Lung (tissue), 11 donors: ENCODE measurements at regions not wholly inside any gene's neighbourhood (a gene's known extent, or its start where the extent isn't known, plus 50 kb on each side); places are given as distances from the start of the nearest gene placed in this dataset.
"Not testable (repeated sequence)": the region's sequence is repeated elsewhere in the genome, so short reads cannot be mapped to it uniquely, and the experiment has no call there.

ENCODE experiments used
- ATAC-seq: fragments of 200-7000 bp; cut with Tn5 transposase; one replicate; pipeline ENCODE4 v1.9.1; 2020; ENCODE audit warnings: moderate number of reproducible peaks; ENCODE audit not compliant: insufficient read depth, low FRiP score
- DNase-seq, 3 donors: peaks; one replicate each; pipeline ENCODE4 v3.0.0-alpha.2; 2013 to 2017
- H3K27ac ChIP-seq, 2 donors: one replicate each; pipeline ENCODE4 v1.5.1; 2013; ENCODE audit warnings: mild to moderate bottlenecking in 2 of 2, moderate library complexity in 2 of 2, control low read depth in 1 of 2, inconsistent platforms in 1 of 2, low read depth in 1 of 2, low read length in 1 of 2
- H3K27me3 ChIP-seq, 3 donors: one replicate each; pipeline ENCODE4 v1.5.1; 2013; ENCODE audit warnings: low read length in 2 of 3; ENCODE audit not compliant: control insufficient read depth in 3 of 3, insufficient read depth in 3 of 3
- H3K36me3 ChIP-seq, 4 donors: one replicate each; pipeline ENCODE4 v1.5.1; 2013; ENCODE audit warnings: low read length in 4 of 4, mild to moderate bottlenecking in 1 of 4, moderate library complexity in 1 of 4; ENCODE audit not compliant: control insufficient read depth in 4 of 4, insufficient read depth in 4 of 4
- H3K4me1 ChIP-seq, 5 donors: one replicate each; pipeline ENCODE4 v1.5.1; 2013; ENCODE audit warnings: low read length in 5 of 5, mild to moderate bottlenecking in 2 of 5, moderate library complexity in 1 of 5; ENCODE audit not compliant: control insufficient read depth in 5 of 5, insufficient read depth in 5 of 5
- H3K4me3 ChIP-seq: one replicate; pipeline ENCODE4 v1.5.1; 2013; ENCODE audit warnings: mild to moderate bottlenecking, control low read depth, moderate library complexity
- H3K9ac ChIP-seq, 2 donors: one replicate each; pipeline ENCODE4 v1.5.1; 2013; ENCODE audit warnings: low read length in 2 of 2, control low read depth in 1 of 2; ENCODE audit not compliant: insufficient read depth in 1 of 2
- H3K9me3 ChIP-seq, 4 donors: one replicate each; pipeline ENCODE4 v1.5.1; 2013; ENCODE audit warnings: low read length in 3 of 4, mild to moderate bottlenecking in 1 of 4, moderate library complexity in 1 of 4; ENCODE audit not compliant: control insufficient read depth in 4 of 4, insufficient read depth in 3 of 4
- WGBS, 2 donors: extraction: QIAGEN DNeasy Blood & Tissue Kit; methylation state at CpG; one replicate each; pipeline ENCODE4 v1.1.7; 2013; 5-methylcytosine and 5-hydroxymethylcytosine counted together
- TF ChIP-seq, protein P1 (sequence below): IDR thresholded peaks from 2 replicates; pipeline ENCODE4 v1.5.1; 2012; ENCODE audit warnings: mild to moderate bottlenecking; ENCODE audit errors: control extremely low read depth, extremely low read depth
- donor health status: control.
- donor health status: control.
- donor health status: Bipolar disorder and iron deficiency.
- donor health status: healthy.
- donor health status: DM: yes; HTN: yes; CAD: no.

DNA sequence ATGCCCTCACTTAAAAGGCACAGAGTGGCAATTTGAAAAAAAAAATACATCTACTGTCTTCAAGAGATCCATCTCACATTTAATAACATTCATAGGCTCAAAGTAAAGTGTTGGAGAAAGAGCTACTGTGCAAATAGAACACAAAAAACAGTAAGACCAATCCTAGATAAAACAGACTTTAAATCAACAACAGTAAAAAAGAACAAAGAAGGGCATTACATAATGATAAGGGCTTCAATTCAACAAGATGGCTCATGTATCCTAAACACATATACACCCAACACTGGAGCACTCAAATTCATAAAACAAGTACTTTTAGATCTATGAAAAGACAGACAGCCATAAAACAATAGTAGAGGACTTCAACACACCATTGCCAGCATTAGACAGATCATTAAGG lies 93.6 kb upstream of the PCED1B start:
- TF ChIP-seq, protein P1, sequence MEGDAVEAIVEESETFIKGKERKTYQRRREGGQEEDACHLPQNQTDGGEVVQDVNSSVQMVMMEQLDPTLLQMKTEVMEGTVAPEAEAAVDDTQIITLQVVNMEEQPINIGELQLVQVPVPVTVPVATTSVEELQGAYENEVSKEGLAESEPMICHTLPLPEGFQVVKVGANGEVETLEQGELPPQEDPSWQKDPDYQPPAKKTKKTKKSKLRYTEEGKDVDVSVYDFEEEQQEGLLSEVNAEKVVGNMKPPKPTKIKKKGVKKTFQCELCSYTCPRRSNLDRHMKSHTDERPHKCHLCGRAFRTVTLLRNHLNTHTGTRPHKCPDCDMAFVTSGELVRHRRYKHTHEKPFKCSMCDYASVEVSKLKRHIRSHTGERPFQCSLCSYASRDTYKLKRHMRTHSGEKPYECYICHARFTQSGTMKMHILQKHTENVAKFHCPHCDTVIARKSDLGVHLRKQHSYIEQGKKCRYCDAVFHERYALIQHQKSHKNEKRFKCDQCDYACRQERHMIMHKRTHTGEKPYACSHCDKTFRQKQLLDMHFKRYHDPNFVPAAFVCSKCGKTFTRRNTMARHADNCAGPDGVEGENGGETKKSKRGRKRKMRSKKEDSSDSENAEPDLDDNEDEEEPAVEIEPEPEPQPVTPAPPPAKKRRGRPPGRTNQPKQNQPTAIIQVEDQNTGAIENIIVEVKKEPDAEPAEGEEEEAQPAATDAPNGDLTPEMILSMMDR: no peak
- H3K9ac ChIP-seq: no peak overlapping the region
- H3K9me3 ChIP-seq: peaks cover 0 to 3% (median 0%) of the 10 kb centered on the region in 4 donors
- no peaks in the 10 kb centered on the region for H3K36me3 ChIP-seq
- no peaks in the 10 kb centered on the region for H3K4me1 ChIP-seq
- DNase-seq (no peak), ATAC-seq (no peak)
- no peak overlapping the region for H3K27ac ChIP-seq
- no peak overlapping the region for H3K4me3 ChIP-seq
- no peaks in the 10 kb centered on the region for H3K27me3 ChIP-seq

DNA sequence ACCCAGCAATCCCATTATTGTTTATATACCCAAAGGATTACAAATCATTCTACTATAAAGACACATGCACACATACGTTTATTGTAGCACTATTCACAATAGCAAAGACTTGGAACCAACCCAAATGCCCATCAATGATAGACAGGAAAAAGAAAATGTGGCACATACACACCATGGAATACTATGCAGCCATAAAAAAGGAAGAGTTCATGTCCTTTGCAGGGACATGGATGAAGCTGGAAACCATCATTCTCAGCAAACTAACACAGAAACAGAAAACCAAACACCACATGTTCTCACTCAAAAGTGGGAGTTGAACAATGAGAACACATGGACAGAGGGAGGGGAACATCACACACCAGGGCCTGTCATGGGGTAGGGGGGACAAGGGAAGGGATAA lies 91.3 kb upstream of the PCED1B start:
- H3K4me1 ChIP-seq, H3K9me3 ChIP-seq, H3K27me3 ChIP-seq, DNase-seq, ATAC-seq, H3K9ac ChIP-seq, H3K36me3 ChIP-seq, H3K27ac ChIP-seq, H3K4me3 ChIP-seq: not testable (repeated sequence)
- 57 to 83% methylated on average over 1 of the region's 1 CpG for WGBS, 2 donors

DNA sequence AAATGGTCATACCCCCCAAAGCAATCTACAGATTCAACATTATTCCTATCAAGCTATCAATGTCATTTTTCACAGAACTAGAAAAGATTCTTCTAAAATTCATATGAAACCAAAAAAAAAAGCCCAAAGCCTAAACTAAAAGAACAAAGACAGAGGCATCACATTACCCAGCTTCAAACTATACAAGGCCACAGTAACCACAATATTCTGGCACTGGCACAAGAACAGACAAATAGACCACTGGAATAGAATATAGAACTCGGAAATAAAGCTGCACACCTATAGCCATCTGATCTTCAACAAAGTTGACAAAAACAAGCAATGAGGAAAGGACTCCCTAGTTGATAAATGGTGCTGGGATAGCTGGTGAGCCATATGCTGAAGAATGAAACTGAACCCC lies 89.2 kb upstream of the PCED1B start:
- DNase-seq (no peak), ATAC-seq (no peak)
- H3K4me3 ChIP-seq: no peak overlapping the region
- TF ChIP-seq, protein P1: no peak
- peaks cover 0 to 5% (median 3%) of the 10 kb centered on the region in 4 donors for H3K9me3 ChIP-seq
- H3K9ac ChIP-seq: no peak overlapping the region
- H3K27ac ChIP-seq: no peak overlapping the region
- WGBS, 2 donors: 79% methylated on average over 1 of the region's 1 CpG
- no peaks in the 10 kb centered on the region for H3K36me3 ChIP-seq
- no peaks in the 10 kb centered on the region for H3K4me1 ChIP-seq
- no peaks in the 10 kb centered on the region for H3K27me3 ChIP-seq

DNA sequence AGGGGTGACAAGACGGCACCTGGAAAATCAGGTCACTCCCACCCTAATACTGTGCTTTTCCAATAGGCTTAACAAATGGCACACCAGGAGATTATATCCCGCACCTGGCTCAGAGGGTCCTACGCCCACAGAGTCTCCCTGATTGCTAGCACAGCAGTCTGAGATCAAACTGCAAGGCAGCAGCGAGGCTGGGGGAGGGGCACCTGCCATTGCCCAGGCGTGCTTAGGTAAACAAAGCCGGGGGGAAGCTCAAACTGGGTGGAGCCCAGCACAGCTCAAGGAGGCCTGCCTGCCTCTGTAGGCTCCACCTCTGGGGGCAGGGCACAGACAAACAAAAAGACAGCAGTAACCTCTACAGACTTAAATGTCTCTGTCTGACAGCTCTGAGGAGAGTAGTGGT lies 87.4 kb upstream of the PCED1B start:
- not testable (repeated sequence) for H3K4me1 ChIP-seq, H3K4me3 ChIP-seq
- WGBS, 2 donors: 62 to 90% methylated on average over 5 to 6 of the region's 6 CpGs

More for the DNA sequence above, 87.4 kb upstream of the PCED1B start:
- DNase-seq, H3K27me3 ChIP-seq, ATAC-seq, H3K36me3 ChIP-seq, H3K9ac ChIP-seq, H3K27ac ChIP-seq, H3K9me3 ChIP-seq: not testable (repeated sequence)
